Stimulated activated CD4-positive, alpha-beta T cell treated with anti-CD3 and anti-CD28 coated beads, Interleukin-4, amount 100 ng/mL, for 24 hours (primary cell): ENCODE measurements at regions not wholly inside any gene's neighbourhood (a gene's known extent, or its start where the extent isn't known, plus 50 kb on each side); places are given as distances from the start of the nearest gene placed in this dataset.

Experiments
- DNase-seq: peaks from one replicate; pipeline ENCODE4 v3.0.0-alpha.2; 2020

GRCh38 chr17:34733333-34733732 is 154.0 kb downstream of the TMEM132E start:
- DNase-seq, result no peak

DNA sequence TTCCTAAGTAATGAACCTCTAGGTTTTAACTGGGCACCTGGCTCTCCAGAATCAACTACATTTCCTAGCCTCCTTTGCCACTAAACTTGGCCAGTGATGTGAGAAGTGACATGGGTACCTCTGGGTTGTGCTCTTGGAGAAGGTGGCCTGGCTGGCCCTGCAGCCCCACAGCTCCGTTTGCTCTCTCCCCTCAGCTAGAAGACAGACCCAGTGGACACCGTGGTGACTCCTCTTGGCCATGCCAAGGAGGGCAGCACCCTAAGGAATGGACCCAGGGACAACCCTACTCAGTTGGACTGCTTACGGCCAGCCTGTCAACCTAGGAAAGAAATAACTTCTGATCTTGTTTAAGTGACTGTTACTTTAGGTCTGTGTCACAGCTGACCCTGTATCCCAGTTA is 151.4 kb downstream of the TMEM132E start:
- no peak for DNase-seq

- DNase-seq, result no peak
Observed at GRCh38 chr17:34728771-34729310, 149.5 kb downstream of the TMEM132E start.

DNA sequence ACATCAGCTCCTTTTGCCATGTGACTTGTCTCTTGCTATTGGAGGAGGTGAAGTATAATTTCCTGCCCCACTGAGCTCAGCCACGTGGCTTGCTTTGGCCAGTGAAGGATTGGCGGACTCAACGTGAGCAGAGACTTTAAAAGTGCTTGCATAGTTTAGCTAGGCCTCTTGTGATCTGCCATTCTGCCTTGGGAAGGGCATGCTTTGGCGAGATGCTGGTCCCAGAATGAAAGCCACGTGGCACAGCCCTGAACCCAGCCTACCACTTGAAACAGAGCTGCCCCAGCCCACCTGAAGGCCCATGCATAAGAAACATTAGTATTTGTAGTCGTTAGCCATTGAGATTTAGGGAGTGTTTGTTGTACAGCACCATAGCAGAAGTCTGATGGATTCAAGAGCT is 148.2 kb downstream of the TMEM132E start:
- DNase-seq, result no peak

DNA sequence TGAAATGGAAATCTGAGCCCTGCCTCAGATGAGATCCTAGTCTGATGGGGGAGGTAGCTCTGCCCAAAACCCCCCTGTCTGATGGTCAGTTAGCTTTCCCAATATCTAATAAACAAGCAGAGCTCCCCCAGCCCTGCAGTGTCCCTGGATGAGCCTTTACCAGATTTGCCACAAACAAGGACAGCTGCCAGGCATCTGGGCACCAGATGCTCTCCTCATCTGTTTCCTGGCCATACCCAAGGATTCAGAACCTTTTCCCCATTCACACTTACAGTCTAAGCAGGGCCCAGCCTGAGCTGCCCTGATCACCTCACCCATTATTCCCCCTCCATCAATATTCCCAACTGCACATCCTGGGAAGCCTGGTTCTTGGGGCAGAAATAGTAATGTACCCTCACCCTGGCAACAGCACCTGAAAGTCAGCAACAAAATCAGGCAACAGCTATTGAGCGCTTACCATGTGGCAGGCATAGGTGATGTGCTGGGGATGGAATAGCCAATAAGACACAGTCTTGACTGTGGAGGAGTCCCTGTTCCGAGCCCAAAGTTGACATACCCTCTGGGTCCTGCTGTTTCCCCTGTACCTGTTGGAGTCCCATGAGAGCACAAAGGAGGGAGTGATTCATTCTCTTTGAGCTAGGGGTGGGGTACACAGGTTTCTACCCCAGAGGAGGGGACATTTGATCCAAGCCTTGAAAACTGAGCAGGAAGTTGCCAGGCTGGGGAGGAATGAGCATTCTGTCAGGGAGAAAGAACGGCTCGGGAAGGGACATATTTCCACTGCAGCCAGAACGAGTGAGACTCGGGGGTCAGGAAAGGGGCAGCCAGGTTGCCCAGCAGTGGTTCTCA is 147.4 kb downstream of the TMEM132E start:
- DNase-seq, result no peak

DNA sequence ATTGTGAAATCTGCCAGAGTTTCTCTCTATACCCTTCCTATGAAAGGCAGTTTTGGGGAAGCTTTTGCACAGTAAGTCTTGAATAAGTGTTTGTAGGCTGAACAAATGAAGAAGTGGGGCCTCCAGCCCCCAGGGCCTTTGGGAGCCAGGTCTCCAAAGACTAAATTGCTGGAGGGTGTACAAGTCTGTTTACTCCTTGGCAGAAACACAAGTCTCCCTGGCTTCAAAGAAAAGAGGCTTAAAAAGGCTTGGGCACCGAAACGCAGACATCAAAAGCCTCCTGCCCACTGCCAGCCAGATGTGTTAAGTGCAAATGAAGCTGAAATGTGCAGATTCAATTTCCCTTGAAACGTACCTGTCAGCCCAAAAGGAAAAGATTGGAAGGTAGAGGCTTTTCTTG is 146.3 kb downstream of the TMEM132E start:
- no peak for DNase-seq

DNA sequence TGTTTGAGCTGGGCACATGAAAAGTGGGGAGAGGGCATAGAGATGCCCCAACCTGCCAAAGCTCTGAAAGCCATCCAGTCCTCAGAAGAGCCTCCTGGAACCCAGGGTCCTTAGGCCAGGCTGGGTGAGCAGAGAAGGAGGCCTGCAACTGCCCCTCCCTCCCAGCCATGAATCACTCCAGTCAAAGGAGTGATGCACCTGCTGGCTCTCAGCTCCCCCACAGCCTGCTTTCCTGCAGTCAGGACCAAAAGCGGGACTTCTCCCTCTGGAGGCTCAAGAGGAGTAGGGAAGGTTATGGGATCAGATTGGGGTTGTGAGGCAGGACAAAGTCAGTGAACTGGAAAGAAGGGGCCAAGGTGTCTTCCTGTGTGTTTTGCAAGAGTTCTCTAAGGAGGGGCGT is 145.6 kb downstream of the TMEM132E start:
- DNase-seq, result no peak

DNA sequence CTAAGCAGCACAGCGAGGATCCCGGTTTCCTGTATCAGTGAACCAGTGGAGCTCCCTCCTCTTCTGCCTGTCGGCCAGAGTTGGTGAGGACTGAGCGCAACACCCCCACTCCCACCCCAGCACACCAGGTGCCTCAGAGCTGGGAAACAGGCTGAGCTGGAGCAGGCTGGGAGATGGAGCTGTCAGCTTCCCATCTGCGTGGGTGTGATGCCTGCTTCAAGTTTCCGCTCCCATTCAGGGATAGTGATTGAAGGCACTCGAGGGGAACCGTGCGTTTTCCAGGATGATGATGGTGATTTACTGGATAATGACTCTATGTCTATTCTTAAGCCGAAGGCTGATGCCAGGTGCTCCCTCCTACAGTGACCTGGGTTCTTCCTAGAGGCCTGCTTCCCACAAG is 144.5 kb downstream of the TMEM132E start:
- no peak for DNase-seq

DNA sequence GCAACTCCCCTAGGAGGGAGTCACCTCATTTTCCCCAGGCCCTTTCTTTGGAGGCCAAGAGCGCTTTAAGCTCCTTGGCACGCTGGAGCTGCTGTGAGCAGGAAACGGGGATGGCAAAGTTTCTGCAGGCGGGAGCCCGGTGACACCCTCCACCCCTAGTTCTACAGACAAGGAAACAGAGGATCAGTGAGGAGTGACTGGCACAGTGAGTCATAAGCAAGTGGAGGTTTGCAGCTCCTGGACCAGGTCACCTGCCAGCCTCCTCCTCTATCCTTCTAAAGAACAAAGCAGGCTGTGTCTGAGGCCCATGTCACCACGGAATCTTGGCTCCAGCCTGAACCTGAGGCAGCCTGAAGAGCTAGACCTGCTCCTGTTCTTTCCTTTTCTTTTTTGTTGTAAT is 141.9 kb downstream of the TMEM132E start:
- no peak for DNase-seq

- no peak for DNase-seq
Observed at GRCh38 chr17:34720760-34721159, 141.4 kb downstream of the TMEM132E start.

DNA sequence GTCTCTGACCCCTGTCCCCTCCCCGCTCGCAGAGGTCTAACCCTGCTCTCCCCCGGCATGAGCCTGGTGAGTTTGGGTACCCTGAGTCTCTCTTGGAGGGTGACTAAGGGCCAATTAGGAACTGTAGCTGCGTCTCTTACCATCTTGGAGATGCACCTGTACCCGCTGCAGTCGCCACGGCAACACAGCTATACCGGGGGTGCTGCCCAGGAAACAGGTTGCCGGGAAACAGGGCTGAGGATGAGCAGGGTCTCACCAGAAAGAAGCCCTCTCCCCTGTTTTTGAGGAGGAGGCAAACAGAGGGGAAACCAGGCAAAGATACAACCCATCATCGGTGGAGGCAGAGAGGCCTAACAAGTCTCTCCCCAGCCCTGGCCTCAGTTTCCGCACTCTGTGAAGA is 140.2 kb downstream of the TMEM132E start:
- no peak for DNase-seq

DNA sequence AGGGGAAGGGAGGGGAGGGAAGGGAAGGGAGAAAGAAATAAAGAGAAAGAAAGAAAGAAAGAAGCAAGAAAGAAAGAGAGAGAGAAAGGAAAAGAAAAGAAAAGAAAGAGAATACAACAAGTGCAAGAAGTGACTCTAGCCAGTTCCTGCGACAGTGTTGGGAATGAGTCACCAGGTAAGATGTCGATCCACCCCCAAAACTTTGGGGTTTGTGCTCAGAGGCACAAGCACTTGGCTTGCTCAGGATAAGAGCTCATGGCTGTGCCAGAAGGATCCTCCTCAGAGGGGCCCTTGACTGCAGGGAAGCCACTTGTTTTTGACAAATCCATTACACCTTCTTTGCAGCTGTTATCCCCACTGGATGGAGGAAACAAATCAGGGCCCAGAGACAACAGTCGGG is 137.7 kb downstream of the TMEM132E start:
- DNase-seq, result no peak

DNA sequence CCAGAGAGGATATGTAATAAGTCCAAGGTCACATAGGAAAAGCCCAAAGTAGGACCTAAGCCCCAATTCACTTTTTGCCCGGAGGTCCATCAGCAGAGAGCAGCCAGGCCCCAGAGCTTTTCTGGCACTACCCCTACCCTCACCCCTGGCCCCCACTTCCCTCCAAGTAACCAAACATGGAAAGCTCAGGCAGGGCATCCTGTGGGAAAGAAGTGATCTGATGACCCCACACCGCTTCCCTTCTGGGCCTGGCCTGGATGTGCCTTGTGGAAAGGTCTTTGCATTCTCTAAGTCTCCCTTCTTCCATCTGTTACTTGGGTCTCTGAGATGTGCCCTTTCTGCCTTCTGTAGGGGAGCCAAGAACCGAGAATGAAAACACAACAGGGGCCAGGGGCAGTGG is 136.9 kb downstream of the TMEM132E start:
- DNase-seq, result no peak

- DNase-seq, result no peak
Observed at GRCh38 chr17:34715504-34715903, 136.1 kb downstream of the TMEM132E start.

- DNase-seq, result no peak
Observed at GRCh38 chr17:34714475-34715410, 135.4 kb downstream of the TMEM132E start.

DNA sequence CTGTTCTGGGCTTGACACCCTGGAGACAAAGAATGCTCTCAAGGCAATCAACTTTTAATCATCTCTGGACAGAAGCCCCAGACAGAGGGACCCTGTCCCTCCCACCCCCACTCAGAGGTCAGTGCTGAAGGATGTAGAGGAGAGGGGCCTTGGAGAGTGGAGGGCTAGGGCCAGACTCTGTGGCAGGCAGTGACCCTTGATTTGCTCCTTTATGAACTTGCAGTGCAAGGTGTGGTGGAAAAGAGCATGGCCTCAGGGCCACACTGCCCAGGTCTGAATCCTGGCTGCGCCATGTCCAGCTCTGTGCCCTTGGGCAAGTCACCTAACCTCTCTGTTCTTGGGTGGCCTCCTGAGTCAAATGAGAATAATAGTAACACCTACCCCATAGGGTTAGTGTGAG is 134.3 kb downstream of the TMEM132E start:
- DNase-seq, result no peak

- no peak for DNase-seq
Observed at GRCh38 chr17:34712481-34713195, 133.3 kb downstream of the TMEM132E start.

DNA sequence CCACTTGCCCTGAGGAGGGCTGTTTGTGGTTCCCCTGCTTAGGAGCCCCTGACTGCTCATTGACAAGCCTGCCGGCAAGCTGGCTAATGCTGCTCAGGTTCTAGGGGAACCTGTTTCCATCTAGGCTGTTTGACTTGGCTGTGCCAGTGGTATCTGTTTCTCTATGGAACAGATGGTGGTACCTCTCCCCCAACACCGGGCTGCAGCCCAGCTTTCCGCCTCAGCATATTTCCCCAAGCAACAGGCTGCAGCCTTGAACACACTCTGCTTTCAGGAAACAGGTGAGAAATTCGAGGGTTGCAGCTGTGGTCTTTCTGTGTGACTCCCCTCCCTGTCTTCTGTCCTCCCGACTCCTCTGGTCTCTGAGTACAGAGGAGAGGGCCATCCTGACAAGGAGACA is 132.3 kb downstream of the TMEM132E start:
- DNase-seq, result no peak

GRCh38 chr17:34710226-34710625 is 130.8 kb downstream of the TMEM132E start:
- no peak for DNase-seq

DNA sequence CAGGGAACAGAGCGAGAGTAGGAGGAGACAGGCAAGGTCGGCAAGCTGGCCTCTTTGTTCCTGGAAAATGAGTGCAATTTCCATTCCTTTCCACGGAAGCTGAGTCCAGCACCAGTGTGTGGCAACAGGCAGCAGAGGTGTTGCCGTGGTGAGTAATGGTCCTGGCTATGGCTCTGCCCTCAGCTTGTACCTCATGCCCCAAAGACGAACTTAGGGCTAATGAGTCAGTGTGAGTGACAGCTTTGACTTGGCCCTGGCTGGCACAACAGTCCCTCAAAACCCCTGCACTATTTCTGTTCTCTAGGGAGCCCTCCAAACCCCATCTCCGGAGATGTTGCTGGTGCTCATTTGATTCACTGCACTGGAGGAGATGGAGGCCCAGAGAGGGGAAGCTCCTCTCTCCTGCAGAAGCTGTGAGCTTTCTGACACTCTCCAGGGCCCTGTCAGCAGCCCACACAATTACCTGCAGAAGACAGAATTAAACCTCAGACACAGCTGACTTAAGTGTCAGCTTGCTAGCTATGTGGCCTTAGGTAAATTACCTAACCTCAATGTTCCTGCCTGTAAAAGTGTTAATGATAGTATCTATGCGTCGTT is 129.9 kb downstream of the TMEM132E start:
- DNase-seq, result no peak

DNA sequence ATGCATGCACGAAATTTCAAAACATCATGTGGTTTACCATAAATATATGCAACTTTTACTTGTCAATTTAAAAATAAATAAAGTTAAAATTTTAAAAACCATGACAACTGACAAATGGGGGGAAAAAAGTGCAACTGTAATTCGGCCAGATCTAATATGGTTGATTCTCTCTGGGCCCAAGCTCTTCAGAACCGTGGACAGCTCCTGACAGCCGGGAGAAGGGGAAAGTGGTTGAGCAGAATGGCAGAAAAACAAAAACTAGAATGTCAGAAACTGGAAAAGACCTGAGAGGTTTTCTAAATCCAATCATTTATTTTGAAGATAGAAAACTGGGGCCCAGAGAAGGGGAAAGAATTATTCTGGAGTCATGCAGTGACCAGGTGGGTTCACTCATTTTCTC is 126.6 kb downstream of the TMEM132E start:
- no peak for DNase-seq

DNA sequence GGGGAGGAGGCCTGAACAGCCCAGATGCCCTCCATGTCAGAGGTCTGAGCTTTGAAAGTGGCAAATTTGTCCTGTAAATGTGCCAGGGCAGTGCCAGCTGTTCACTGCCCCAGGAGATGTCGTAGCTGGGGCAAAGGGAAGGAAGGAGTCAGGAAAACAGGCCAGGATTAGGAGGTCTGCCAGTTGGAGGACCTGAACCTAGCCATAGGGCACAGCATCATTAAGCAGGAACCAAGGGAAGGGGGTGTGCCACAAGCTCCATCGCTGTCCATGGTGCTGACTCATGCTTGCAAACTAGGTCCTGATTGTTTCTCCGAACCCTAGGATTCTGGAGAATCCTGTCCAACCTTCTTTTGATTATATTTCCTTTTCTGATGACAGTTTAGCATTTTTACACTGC is 124.2 kb downstream of the TMEM132E start:
- no peak for DNase-seq

DNA sequence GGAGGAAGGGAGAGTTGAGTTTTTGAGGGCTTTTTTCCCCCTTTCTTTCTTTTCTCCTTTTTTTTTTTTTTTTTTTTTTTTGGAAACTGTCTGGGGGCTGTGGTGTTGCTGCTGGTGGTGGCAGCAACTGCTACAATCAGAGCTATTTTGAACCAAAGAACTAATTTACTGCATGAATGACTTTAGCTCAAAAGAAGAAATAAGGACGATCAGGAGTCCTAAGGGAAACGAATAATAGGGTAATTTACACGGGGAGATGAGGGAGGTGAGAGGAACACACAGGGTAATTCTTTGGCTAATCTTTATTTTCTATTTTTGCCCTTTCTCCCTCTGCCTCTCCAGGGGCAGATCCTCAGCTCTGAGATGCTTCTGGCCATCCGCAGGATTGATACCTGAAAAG is 119.8 kb downstream of the TMEM132E start:
- no peak for DNase-seq
